ENCODE measurements at regions not wholly inside any gene's neighbourhood (a gene's known extent, or its start where the extent isn't known, plus 50 kb on each side); places are given as distances from the start of the nearest gene placed in this dataset.

DNA sequence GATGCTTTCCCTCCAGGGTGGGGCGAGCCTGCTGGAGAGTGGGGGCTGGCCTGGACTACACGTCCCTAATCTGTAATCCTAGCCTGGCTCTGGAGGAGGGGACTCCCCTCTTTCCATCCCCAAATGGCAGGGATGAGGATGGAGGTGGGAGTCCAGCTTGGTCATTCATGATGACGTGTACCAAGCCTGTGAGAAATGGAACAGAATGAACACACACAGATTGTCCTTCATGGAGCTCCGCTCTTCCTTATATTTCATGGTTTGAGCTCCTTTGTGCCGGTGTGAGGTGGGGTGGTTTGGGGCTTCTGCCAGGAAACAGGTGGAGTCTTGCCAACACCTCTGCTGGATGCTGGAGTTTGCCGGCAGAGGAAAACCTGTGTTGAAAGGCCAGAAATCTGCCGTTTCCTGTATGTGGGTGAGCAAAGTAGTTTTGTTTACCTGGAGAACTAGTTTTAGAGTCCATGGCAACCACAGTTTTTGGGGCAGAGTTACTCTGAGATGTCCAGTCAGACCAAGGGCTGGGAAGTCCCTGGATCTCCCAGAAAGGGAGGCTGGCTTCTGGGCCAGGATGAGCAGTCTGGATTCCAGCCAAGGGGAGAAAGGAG, 417.6 kb upstream of the MEX3C start:
- H3K27ac ChIP-seq (ENCODE audit: low read length), result no peak overlapping the region
- DNase-seq (no peak), ATAC-seq (ENCODE audit: insufficient read depth, low read depth) (no peak)
- H3K9ac ChIP-seq (ENCODE audit: low read depth, low read length), result no peak overlapping the region
- no peaks in the 10 kb centered on the region for H3K9me3 ChIP-seq (ENCODE audit: insufficient read depth, low read length, severe bottlenecking)
- H3K79me2 ChIP-seq (ENCODE audit: insufficient read depth, low read length), result no peaks in the 10 kb centered on the region
- H4K20me1 ChIP-seq (ENCODE audit: insufficient read depth, low read length), result no peaks in the 10 kb centered on the region
- no peak overlapping the region for H2AFZ ChIP-seq (ENCODE audit: low read depth, low read length)
- no peaks in the 10 kb centered on the region for H3K36me3 ChIP-seq (ENCODE audit: insufficient read depth, low read length)
- H3K4me3 ChIP-seq (ENCODE audit: low read depth in 1 of 2, low read length in 2 of 2), result no peak overlapping the region
- H3K4me1 ChIP-seq (ENCODE audit: insufficient read depth, low read length), result no peaks in the 10 kb centered on the region
- H3K27me3 ChIP-seq (ENCODE audit: insufficient read depth, low read length, poor library complexity), result no peaks in the 10 kb centered on the region
- no peak for TF ChIP-seq EZH2 (IDR thresholded peaks at IDR 0.05; ENCODE audit: borderline replicate concordance, low read depth, low read length, severe bottlenecking)
- TF ChIP-seq, protein P1, sequence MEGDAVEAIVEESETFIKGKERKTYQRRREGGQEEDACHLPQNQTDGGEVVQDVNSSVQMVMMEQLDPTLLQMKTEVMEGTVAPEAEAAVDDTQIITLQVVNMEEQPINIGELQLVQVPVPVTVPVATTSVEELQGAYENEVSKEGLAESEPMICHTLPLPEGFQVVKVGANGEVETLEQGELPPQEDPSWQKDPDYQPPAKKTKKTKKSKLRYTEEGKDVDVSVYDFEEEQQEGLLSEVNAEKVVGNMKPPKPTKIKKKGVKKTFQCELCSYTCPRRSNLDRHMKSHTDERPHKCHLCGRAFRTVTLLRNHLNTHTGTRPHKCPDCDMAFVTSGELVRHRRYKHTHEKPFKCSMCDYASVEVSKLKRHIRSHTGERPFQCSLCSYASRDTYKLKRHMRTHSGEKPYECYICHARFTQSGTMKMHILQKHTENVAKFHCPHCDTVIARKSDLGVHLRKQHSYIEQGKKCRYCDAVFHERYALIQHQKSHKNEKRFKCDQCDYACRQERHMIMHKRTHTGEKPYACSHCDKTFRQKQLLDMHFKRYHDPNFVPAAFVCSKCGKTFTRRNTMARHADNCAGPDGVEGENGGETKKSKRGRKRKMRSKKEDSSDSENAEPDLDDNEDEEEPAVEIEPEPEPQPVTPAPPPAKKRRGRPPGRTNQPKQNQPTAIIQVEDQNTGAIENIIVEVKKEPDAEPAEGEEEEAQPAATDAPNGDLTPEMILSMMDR (IDR thresholded peaks at IDR 0.05; ENCODE audit: borderline replicate concordance, extremely low read depth, low read length, poor library complexity, severe bottlenecking), result no peak
- H3K4me2 ChIP-seq (ENCODE audit: insufficient read depth, low read length), result no peak overlapping the region

DNA sequence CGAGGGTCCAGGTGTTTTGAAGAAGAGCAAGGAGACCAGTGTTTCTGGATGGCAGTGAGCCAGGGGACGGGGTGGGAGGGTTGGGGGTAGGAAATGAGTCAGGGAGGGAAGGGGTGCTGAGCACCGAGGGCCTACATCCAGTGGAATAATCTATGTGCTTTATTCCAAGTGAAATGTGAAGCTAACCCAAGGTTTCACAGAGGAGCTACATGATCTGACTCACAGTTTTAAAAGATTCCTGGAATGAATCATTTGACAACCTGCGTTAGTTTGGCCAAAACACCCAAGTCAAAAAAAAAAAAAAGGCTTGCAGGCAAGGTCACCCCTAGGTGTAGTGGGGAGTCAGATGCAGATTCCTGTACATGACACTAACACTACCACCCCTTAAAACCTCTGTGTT, 419.7 kb upstream of the MEX3C start:
- H3K4me3 ChIP-seq (ENCODE audit: low read depth in 1 of 2, low read length in 2 of 2), result no peak overlapping the region
- no peak overlapping the region for H3K9ac ChIP-seq (ENCODE audit: low read depth, low read length)
- no peaks in the 10 kb centered on the region for H4K20me1 ChIP-seq (ENCODE audit: insufficient read depth, low read length)
- H3K27ac ChIP-seq (ENCODE audit: low read length), result no peak overlapping the region
- H3K36me3 ChIP-seq (ENCODE audit: insufficient read depth, low read length), result no peaks in the 10 kb centered on the region
- ATAC-seq (ENCODE audit: insufficient read depth, low read depth) (no peak), DNase-seq (no peak)
- no peak overlapping the region for H3K4me2 ChIP-seq (ENCODE audit: insufficient read depth, low read length)
- H3K27me3 ChIP-seq (ENCODE audit: insufficient read depth, low read length, poor library complexity), result no peaks in the 10 kb centered on the region
- H3K9me3 ChIP-seq (ENCODE audit: insufficient read depth, low read length, severe bottlenecking), result no peaks in the 10 kb centered on the region
- H2AFZ ChIP-seq (ENCODE audit: low read depth, low read length), result no peak overlapping the region
- TF ChIP-seq, protein P1 (IDR thresholded peaks at IDR 0.05; ENCODE audit: borderline replicate concordance, extremely low read depth, low read length, poor library complexity, severe bottlenecking), result no peak
- TF ChIP-seq EZH2 (IDR thresholded peaks at IDR 0.05; ENCODE audit: borderline replicate concordance, low read depth, low read length, severe bottlenecking), result no peak
- no peaks in the 10 kb centered on the region for H3K79me2 ChIP-seq (ENCODE audit: insufficient read depth, low read length)
- H3K4me1 ChIP-seq (ENCODE audit: insufficient read depth, low read length), result no peaks in the 10 kb centered on the region

DNA sequence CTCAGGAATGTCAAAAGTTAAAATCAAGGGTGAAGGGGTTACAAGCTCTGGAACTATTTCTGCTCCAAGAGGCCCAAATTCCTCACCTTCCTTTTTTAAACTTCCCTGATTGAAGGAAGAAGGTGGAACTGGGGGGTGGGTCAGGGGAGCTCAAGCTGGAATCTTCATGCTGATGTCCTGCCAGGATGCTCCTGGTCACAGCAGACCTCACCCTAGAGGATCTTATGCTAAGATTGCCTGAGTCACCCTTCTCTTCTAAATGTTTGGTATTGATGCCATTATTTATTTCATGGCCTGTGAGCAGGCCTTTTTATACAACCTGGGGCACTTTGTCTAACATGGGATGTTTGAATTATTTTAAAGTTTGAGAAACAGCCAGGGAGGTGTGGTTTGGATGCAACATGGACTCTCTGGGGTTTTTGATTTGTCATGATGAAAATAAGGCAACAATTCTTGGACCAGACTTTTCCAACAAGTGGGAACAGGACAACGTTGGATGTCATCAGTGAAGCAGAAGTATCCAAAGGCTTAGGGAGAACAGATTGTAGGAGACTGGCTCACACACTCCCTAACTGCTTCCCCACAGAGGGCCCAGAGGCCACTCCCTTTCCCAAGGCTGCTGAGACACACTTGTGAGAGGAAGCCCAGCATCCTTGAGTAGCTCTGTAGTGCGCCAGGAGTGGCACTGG, 420.2 kb upstream of the MEX3C start:
- H3K79me2 ChIP-seq (ENCODE audit: insufficient read depth, low read length), result no peaks in the 10 kb centered on the region
- no peaks in the 10 kb centered on the region for H3K9me3 ChIP-seq (ENCODE audit: insufficient read depth, low read length, severe bottlenecking)
- no peak overlapping the region for H3K4me3 ChIP-seq (ENCODE audit: low read depth in 1 of 2, low read length in 2 of 2)
- H3K27ac ChIP-seq (ENCODE audit: low read length), result no peak overlapping the region
- no peak overlapping the region for H2AFZ ChIP-seq (ENCODE audit: low read depth, low read length)
- H3K4me2 ChIP-seq (ENCODE audit: insufficient read depth, low read length), result no peak overlapping the region
- TF ChIP-seq, protein P1 (IDR thresholded peaks at IDR 0.05; ENCODE audit: borderline replicate concordance, extremely low read depth, low read length, poor library complexity, severe bottlenecking), result no peak
- TF ChIP-seq EZH2 (IDR thresholded peaks at IDR 0.05; ENCODE audit: borderline replicate concordance, low read depth, low read length, severe bottlenecking), result no peak
- no peaks in the 10 kb centered on the region for H3K4me1 ChIP-seq (ENCODE audit: insufficient read depth, low read length)
- H3K9ac ChIP-seq (ENCODE audit: low read depth, low read length), result no peak overlapping the region
- ATAC-seq (ENCODE audit: insufficient read depth, low read depth) (no peak), DNase-seq (no peak)
- no peaks in the 10 kb centered on the region for H4K20me1 ChIP-seq (ENCODE audit: insufficient read depth, low read length)
- no peaks in the 10 kb centered on the region for H3K36me3 ChIP-seq (ENCODE audit: insufficient read depth, low read length)
- H3K27me3 ChIP-seq (ENCODE audit: insufficient read depth, low read length, poor library complexity), result no peaks in the 10 kb centered on the region
